HL-60 (cell line): ENCODE measurements at regions not wholly inside any gene's neighbourhood (a gene's known extent, or its start where the extent isn't known, plus 50 kb on each side); places are given as distances from the start of the nearest gene placed in this dataset.

Source experiments
- CTCF ChIP-seq: IDR thresholded peaks from one replicate; pipeline ENCODE4 v1.5.1; 2011; ENCODE audit warnings: low read length, control low read depth, inconsistent platforms; ENCODE audit not compliant: insufficient read depth
- GABPA ChIP-seq: IDR thresholded peaks from 2 replicates; pipeline ENCODE4 v1.6.1; 2012; ENCODE audit warnings: low read depth
- POLR2AphosphoS5 ChIP-seq: IDR thresholded peaks from 2 replicates; pipeline ENCODE4 v1.6.1; 2012; ENCODE audit warnings: low read depth
- TF ChIP-seq, protein P1 (sequence below): IDR thresholded peaks from 2 replicates; pipeline ENCODE4 v1.6.1; 2012; ENCODE audit warnings: low read depth; ENCODE audit not compliant: insufficient replicate concordance

DNA sequence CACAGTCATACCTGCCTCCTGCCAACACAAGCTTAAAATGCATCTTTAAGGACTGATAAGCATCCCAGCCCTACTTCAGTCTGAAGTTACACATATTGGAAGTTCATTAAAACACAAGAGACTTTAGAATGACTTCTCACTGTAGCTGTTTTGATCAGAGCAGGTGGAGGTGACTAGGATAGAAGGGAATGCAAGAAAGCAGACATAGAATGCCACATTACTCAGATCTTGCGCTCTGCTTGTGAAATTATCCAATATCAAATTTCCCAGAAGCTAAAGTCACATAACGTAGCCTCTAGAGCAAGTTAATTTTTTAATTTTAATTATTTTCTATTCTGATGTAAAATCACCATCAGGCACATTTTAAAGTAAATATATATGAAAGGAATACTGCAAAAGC lies 306.5 kb downstream of the PLOD2 start:
- no peak for TF ChIP-seq CTCF
- TF ChIP-seq POLR2AphosphoS5 = no peak
- TF ChIP-seq GABPA = no peak
- TF ChIP-seq, protein P1, sequence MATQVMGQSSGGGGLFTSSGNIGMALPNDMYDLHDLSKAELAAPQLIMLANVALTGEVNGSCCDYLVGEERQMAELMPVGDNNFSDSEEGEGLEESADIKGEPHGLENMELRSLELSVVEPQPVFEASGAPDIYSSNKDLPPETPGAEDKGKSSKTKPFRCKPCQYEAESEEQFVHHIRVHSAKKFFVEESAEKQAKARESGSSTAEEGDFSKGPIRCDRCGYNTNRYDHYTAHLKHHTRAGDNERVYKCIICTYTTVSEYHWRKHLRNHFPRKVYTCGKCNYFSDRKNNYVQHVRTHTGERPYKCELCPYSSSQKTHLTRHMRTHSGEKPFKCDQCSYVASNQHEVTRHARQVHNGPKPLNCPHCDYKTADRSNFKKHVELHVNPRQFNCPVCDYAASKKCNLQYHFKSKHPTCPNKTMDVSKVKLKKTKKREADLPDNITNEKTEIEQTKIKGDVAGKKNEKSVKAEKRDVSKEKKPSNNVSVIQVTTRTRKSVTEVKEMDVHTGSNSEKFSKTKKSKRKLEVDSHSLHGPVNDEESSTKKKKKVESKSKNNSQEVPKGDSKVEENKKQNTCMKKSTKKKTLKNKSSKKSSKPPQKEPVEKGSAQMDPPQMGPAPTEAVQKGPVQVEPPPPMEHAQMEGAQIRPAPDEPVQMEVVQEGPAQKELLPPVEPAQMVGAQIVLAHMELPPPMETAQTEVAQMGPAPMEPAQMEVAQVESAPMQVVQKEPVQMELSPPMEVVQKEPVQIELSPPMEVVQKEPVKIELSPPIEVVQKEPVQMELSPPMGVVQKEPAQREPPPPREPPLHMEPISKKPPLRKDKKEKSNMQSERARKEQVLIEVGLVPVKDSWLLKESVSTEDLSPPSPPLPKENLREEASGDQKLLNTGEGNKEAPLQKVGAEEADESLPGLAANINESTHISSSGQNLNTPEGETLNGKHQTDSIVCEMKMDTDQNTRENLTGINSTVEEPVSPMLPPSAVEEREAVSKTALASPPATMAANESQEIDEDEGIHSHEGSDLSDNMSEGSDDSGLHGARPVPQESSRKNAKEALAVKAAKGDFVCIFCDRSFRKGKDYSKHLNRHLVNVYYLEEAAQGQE = no peak
